ENCODE measurements at regions not wholly inside any gene's neighbourhood (a gene's known extent, or its start where the extent isn't known, plus 50 kb on each side); places are given as distances from the start of the nearest gene placed in this dataset.

DNA sequence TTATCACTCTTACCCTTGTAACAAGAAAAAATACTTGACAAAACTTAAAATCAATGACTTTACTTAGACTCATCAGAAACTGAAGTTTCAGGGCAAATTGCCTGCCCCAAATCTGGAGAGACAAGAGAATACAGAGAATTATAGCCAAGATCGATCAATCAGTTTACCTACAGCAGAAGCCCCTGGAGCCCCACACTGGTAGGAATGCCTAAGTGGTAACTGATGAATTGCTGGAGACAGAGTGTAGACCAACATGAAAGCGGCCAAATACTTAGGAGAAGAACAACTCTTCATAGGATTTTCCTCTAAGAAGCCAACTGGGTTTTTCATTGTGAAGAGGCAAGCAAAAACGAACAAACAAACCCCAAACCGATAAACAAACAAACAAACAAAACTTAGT, 1430.0 kb downstream of the EFNB2 start:
- DNase-seq (ENCODE audit: low read depth, low spot score), result no peak

DNA sequence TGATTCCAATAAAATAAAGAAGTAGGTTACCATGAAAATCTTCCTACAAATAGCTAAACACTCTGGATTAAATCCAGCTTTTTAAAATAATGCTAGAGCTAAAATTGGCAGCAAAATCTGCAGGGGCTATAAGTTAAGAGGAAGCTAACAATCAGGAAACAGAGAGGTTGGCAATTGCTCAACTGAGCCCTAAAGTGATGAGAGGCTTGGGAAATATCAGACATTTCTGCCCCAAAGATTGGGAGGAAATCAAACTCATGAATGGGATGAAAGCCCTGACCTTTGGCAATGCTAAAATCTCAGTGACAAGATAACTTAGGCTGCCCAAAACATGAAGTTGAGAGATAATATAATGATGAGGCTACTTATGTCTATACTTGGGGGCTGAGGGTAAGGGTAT, 1437.9 kb downstream of the EFNB2 start:
- DNase-seq (ENCODE audit: low read depth, low spot score), result no peak

DNA sequence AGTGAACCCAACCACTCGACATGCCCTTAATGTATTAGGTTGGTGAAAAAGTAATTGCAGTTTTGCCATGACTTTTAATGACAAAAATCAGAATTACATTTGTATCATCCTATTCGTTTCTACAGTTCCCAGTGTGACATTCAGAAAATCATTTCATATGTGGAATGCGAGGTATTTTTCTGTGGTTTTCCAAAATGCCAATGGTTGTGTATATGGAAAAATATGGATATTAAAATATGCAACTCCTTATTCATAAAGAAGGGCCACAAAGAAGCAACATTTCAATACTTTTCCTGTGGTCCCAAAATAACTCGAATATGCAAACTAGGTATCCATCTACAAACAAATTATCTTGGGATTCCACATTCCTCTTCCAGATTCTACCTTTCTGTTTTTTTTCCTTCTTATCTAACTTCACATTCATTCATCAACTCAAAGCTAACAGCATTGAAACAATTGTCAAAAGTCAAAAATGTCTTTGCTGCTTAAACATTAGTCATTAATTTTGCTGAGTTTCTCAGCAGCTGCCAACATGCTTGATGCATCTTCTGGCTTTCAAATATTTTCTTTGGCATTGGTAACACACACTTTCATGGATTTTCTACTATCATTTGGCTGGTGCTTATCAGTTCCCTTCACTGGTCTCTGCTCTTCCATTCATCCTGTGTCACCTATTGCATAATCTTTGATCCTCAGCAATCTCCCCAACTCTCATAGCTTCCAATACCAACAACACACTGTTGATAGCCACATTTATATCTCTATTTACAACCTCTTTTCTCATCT, 1445.4 kb downstream of the EFNB2 start:
- DNase-seq (ENCODE audit: low read depth, low spot score), result no peak

DNA sequence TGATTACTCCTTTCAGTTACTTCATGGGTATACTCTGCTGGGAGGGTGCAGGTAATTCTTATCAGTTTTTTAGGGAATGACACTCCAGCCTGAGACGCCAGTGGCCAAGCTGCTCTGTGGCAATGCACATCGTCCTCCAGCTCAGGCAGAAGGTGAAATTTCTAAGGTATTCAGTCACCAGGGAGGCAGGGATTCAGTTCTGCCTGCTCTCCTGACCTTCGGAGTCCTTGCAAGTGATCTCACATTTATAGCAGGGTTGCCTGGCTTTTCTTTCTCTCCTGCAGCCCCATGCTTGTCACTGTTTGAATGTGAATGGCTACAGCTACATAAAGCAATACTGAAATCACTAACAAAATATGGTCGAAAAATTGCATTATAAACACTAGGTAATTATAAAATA, 1447.5 kb downstream of the EFNB2 start:
- DNase-seq (ENCODE audit: low read depth, low spot score), result no peak

DNA sequence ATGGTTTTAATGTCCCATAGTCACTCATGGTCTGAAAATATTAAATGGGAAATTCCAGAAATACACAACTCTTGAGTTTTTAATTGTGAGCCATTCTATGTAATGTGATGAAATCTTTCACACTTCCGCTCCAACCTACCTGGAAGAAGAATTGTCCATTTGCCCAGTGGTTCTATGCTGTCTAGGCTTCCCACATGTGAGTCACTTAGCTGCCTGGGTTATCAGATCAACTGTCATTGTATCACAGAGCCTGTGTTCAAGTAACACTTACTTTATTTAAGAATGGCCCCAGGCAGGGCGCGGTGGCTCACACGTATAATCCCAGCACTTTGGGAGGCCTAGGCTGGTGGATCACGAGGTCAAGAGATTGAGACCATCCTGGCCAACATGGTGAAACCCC, 1450.5 kb downstream of the EFNB2 start:
- DNase-seq (ENCODE audit: low read depth, low spot score), result no peak

DNA sequence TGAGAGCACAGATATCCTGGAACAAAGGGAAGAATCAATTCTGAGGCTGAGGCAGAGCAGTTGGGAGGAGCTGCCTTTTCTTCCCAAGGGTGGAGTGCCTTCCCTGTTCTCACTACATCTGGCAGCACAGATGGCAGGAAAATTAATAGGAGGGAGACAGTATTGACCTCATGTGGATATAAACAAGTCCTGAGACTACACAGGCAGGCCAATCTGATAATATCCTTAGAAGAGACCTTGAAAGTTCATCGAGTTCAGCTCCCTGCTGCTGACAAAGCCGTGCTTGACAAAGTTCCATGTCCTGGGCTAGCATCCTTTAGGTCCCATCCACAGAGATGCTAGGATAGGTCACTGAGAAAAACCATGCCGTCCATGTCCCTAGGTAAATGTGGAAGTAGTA, 1451.5 kb downstream of the EFNB2 start:
- DNase-seq (ENCODE audit: low read depth, low spot score), result no peak

DNA sequence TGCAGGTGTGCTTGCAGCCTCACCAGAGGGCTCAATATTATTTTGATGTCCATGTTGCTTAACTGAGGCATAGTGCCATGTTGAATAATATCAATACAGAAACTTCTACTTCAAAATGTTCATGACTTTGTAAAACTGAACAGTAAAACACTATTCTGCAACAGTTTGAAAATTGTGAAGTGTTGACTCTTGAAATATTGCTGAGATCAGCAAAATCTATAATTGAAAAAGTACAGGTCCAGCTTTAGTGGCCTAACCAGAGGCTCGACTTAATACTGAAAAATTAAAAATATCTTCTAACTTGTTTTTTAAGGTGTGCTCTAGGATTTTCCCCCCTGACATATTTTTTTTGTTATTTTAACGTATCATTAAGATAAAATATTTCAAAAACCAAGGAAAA, 1460.7 kb downstream of the EFNB2 start:
- no peak for DNase-seq (ENCODE audit: low read depth, low spot score)

DNA sequence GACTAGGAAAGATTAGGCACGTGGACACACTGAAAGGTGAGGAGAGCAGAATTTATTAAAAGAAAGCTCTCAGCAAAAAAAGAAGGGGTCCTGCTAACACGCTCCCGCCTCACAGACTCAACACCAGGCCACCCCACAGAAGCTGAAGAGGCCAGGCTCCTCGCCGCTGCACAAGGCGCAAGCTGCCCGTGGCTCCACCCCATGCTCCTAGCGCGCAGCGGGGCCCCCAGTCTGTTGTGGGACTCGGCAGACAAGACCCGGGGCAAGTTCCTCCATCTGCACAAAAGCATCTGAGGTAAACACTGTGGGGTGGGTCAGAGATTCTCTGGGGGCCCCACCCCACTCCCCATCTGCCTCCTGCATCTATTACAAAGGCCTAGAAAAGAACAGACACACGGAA, 1462.4 kb downstream of the EFNB2 start:
- no peak for DNase-seq (ENCODE audit: low read depth, low spot score)

DNA sequence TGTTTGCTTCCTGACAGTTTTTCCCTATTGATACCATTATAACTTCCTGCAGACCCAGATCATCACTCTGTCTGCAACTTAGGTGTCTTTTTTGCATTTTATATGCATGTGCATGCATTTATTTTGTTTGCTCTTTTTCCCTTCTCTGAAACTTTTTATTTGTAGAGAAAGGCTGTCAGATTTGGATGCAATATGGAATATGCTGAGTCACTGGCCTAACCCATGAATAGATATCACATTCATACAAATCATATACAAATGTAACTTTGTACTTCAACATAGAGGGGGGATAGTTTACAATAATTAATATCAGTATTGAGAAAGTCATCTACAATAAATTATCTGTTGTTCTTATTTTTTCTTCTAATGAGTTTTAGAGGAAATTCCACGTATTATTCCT, 1465.0 kb downstream of the EFNB2 start:
- DNase-seq (ENCODE audit: low read depth, low spot score), result no peak

DNA sequence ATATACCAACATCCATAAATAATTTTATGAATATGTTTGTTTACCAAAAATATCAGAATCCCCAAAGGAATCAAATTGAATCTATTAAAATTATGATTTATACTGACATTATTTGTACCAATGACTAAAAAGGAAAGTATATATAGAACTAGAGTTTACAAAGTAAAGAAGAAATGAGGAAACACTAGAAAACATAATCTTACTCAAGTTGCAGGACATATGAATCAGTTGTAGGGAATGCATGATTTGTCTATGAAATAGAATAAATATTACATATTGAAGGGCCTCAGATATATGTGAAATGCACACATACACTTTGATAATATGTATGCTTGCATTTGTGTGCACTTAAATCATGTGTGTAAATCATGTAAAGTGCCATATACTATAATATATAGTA, 1466.4 kb downstream of the EFNB2 start:
- DNase-seq (ENCODE audit: low read depth, low spot score), result no peak

DNA sequence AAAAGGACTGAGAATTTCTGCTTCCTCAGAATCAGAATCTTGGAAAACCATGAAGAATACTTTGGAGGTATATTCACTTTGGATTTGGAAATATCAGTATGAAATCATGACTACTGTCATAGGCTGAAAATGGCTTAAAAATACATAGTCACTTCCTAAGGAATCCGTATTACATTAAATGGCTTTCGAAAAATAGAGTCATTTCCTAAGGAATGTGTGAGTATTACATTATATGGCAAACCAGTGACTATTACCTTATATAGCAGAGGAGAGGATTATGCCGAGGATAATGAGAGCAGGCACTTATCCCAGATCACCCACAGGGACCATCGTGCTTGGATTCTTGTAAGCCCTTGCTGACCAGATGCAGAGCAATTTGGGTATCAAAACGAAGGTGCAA, 1471.8 kb downstream of the EFNB2 start:
- DNase-seq (ENCODE audit: low read depth, low spot score), result no peak

DNA sequence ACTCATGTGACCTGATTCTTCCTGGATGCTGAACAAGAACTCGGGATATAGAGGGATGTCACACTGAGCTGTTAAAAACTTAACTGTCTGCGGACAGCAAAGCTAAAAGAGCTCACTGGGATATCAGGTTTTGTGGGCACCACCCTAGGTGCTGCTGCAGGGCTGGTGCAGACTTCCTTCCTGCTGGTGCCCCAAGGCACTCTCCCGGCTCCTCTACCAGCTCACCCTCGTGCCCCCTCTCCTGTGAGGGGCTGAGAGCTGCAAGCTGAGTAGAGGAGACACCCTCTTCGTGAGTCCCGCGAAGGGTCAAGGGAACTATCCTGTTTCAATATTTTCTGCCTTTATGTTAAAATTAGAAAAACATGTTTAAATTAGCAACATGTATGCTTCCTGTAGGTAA, 1475.7 kb downstream of the EFNB2 start:
- DNase-seq (ENCODE audit: low read depth, low spot score), result no peak

DNA sequence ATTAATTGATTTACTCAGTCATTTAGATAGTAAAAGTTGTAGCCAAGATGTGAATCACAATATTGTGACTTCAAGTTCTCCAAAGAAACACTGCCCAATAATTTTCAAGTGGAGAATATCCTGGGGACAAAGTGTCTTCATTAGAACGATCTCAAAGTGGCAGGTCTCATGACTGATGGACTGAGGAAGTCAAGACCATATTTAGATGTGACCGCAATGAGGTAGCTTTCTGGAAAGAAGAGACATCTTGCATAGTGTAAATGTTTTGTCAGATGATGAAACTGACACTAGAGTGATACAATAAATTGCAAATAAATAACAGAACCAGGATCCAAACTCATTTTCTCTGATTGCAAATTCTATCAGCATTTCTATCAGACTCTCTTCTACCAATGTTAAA, 1476.9 kb downstream of the EFNB2 start:
- DNase-seq (ENCODE audit: low read depth, low spot score), result no peak

DNA sequence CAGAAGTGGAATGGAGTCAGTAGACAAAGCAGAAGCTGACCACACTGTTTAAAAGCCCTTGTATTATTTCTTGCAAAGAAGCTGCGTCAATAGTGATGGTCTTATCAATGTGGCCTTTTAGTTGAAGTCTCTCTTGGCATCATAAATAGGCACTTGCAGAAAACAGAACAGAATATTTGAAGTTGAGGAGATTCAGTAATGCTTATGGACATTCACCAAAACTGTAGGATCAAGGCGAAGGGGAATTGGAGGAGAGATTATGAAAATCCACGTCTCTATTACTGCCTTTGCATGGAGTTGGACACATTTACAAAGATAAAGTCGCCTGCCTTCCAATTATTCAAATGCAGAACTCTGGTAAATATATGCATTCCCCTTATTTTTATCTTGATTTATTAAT, 1482.8 kb downstream of the EFNB2 start:
- DNase-seq (ENCODE audit: low read depth, low spot score), result no peak

DNA sequence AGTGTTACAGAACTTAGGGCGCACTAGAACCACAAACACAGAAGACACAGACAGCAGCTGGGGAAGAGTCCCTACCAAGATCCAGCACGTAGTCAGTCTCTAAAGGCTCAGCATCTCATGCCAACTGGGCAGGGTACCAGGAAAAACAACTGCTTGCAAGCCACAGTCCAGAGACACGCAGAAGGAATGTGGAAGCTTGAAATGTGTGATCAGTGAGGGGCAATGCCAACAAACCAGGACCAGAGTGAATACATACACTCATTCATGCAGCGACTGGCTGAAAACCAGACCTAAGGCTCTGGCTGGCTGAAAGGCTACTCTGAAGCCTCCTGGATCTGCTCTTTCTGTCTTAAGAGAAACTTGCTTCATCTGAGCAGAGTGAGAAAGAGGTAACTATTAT, 1484.8 kb downstream of the EFNB2 start:
- DNase-seq (ENCODE audit: low read depth, low spot score), result no peak

DNA sequence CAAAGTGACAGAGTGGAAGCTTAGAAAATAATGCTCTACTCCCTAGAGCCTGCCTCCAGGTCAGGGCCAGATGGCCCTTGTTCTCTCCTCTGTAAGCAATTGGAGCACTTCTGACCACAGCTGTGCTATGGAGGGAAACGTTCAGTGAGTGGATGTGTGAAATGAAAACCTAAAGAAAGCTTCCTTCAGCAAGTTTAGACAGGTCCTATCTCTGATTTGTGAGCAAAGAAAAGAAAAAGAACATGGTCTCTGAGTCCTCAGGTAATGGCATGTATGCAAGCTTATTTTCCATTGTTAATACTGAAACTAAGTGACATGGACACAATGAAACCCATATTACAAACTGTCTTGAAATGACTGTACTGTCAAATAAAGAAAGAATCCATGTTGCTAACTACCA, 1486.8 kb downstream of the EFNB2 start:
- no peak for DNase-seq (ENCODE audit: low read depth, low spot score)

DNA sequence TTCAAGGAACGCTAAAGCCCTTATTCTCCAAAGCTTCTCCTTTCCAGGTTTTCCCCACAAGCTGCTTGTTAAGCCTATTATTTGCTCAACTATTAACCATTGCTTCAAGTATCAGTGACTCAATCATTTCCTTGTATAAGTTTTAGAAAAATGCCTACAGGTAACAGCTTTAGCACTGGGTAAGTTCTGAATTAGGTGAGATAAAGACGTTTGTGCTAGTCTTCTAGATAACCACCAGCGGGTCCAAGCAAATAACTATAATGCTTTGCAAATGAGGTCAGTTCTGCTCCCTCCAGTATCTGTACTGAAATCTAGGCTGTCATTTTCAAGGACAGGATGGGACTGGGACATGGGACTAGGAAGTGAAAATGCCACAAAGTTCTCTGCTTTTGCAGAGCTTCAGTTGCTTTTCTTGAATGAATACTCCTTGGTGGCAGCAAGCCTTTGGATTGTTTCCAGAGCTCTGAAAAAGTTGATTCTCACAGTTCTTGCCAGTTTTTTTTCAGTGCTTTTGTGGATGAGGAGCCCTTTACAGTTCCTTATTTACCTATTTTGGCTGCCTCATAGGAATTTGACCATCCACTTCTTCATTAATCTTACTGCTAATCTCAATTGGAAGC, 1487.7 kb downstream of the EFNB2 start:
- DNase-seq (ENCODE audit: low read depth, low spot score), result no peak

DNA sequence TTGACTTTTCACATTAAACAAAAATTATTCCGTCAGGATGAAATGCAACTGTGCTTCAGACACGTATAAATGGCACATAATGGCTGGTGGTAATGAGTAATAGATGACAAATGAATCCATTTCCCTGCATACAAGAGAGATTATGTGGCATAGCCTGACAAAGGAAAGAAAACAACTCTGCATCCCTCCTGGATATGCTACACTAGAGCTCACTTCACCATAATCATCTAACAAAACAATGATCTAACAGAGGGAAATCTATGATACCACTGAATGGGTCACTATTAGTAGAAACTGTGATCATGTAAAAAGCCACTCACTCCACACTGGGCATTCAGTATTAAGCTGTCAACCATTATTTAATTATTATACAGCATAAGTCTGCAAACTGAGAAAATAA, 1498.4 kb downstream of the EFNB2 start:
- DNase-seq (ENCODE audit: low read depth, low spot score), result no peak

DNA sequence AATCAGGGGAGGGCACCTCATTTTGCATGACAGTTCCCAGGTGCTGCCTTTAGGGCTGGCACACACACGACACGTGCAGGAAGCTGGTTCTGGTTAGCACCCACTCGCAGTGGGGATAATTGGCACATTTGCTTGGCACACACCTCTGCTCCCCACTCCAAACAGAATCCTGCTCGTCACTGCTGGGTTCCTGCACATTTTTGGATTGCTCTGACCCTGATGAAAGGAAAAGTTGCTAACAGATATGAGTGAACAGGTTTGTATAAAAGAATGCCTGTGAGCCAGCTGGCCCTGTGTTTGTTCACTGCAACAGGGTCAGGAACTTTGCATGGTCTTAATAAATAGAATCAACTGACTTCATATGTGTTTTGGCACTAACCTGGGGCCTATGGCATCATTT, 1500.4 kb downstream of the EFNB2 start:
- DNase-seq (ENCODE audit: low read depth, low spot score), result no peak

DNA sequence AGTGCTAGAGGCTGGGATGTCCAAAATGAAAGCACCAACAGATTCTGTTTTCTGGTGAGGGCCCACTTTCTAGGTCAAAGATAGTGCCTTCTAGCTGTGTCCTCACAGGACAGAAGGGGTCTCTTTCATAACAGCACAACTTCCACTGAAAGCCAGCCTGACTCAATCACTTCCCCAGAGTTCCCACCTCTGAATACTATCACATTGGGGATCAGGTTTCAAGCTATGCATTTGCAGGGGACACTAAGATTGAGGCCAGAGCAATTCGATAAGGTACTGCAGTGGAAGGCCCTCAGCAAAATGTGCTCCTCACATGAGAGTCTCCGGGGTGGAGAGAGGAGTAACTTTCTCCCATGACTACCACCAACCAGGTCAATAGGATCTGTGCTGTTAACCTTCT, 1501.5 kb downstream of the EFNB2 start:
- DNase-seq (ENCODE audit: low read depth, low spot score), result no peak

DNA sequence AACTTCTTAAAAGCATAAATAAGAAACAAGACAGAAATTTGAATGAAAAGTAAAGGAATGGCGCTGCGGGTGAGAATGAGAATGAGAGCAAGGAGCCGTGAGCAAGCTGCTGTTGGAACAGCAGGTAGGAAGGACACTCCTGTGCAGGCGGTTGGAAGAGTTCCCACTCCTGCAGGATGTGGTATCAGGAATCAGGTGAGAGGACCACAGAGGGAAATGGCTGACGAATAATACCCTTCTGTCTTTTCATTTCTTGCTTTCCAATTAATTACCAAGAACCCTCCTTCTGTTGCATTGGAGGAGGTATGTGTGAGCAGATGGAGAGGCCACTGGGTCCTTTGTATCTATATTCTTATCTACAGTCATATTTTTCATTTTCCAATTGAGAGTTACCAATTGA, 1504.2 kb downstream of the EFNB2 start:
- DNase-seq (ENCODE audit: low read depth, low spot score), result no peak

DNA sequence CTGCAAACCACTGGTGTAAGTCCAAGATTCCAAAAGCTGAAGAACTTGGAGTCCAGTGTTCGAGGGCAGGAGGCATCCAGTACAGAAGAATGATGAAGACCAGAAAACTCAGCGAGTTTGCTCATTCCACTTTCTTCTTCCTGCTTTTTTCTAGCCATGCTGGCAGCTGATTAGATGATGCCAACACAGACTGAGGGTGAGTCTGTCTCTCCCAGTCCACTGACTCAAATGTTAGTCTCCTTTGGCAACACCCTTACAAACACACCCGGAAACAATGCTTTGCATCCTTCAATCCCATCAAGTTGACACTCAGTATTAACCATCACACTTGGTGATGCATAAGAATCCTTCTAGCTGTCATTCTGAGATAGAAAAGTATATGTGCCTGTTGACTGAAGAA, 1504.6 kb downstream of the EFNB2 start:
- no peak for DNase-seq (ENCODE audit: low read depth, low spot score)

DNA sequence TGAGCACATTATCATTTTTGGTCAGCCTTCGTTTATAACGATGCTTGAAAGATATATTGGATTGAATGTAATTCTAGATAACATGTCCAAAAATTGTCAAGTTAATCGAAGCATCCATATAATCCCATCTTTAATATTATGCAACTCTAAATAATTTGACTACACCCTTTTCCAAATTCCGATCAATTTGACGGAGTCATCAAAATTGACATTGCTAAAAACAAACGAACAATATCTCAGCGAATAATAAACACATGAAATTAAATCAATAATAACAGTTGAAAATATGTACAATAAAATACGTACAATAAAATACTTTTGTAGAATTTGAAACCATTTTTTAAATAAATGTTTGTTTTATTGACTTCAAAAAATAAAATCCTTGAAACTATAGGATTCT, 1516.4 kb downstream of the EFNB2 start:
- no peak for DNase-seq (ENCODE audit: low read depth, low spot score)

DNA sequence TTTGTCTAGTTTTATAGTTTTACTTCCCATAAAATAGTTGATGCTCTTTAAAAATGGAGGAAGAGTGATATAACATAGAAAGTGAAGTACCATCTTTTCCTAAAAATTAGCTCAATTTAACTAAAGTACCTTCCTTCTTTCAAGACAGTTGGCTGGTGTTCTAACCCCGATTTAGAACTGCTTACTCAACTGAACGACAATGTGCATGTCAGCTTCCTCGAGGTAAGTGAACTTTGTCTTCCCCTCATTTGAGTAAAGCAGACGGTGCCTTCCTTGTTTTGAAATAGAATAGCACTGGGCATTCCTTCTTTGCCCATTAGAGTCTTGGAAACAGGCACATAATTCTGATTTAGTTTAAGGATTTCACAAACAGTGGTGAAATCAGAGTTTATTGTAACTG, 1519.2 kb downstream of the EFNB2 start:
- DNase-seq (ENCODE audit: low read depth, low spot score), result no peak

All from pulmonary artery endothelial cell (primary cell).